Activated CD4-positive, alpha-beta T cell treated with anti-CD3 and anti-CD28 coated beads, Interleukin-2, amount 50 U/mL, for 48 hours (primary cell): ENCODE measurements at regions not wholly inside any gene's neighbourhood (a gene's known extent, or its start where the extent isn't known, plus 50 kb on each side); places are given as distances from the start of the nearest gene placed in this dataset.
"Not testable (repeated sequence)": the region's sequence is repeated elsewhere in the genome, so short reads cannot be mapped to it uniquely, and the experiment has no call there.

Experiments used
- DNase-seq, 2 experiments: peaks; one replicate each; pipeline ENCODE4 v3.0.0-alpha.2; 2020

- peak; percentile 44 to 63 for DNase-seq
Observed at GRCh38 chr12:9364224-9365176, 156.3 kb upstream of the PZP start.

- peak; percentile 5 to 28 for DNase-seq
Observed at GRCh38 chr12:9363145-9363544, 154.9 kb upstream of the PZP start.

GRCh38 chr12:9361879-9362326 is 153.7 kb upstream of the PZP start:
- DNase-seq = peak; percentile 13 to 16

- not testable (repeated sequence) for DNase-seq
Observed at GRCh38 chr12:9354009-9354754, 146.0 kb upstream of the PZP start.

GRCh38 chr12:9351136-9351535 is 142.9 kb upstream of the PZP start:
- no peak for DNase-seq

- DNase-seq = no peak
Observed at GRCh38 chr12:9349888-9350885, 142.0 kb upstream of the PZP start.

- DNase-seq = no peak
Observed at GRCh38 chr12:9348906-9349518, 140.8 kb upstream of the PZP start.

GRCh38 chr12:9347328-9348127 is 139.3 kb upstream of the PZP start:
- DNase-seq = no peak

GRCh38 chr12:9346866-9347327 is 138.7 kb upstream of the PZP start:
- no peak for DNase-seq

GRCh38 chr12:9345171-9345570 is 137.0 kb upstream of the PZP start:
- no peak for DNase-seq

- no peak for DNase-seq
Observed at GRCh38 chr12:9344541-9344940, 136.3 kb upstream of the PZP start.

- no peak for DNase-seq
Observed at GRCh38 chr12:9343731-9344130, 135.5 kb upstream of the PZP start.

- no peak for DNase-seq
Observed at GRCh38 chr12:9342614-9343353, 134.6 kb upstream of the PZP start.

GRCh38 chr12:9341260-9341585 is 133.0 kb upstream of the PZP start:
- no peak for DNase-seq

- no peak for DNase-seq
Observed at GRCh38 chr12:9340422-9341259, 132.4 kb upstream of the PZP start.

- no peak for DNase-seq
Observed at GRCh38 chr12:9337656-9338055, 129.5 kb upstream of the PZP start.

- not testable (repeated sequence) for DNase-seq
Observed at GRCh38 chr12:9336375-9337011, 128.3 kb upstream of the PZP start.

- DNase-seq = no peak
Observed at GRCh38 chr12:9335867-9336266, 127.7 kb upstream of the PZP start.

GRCh38 chr12:9334964-9335363 is 126.8 kb upstream of the PZP start:
- DNase-seq = no peak
